GM18519 (cell line): ENCODE measurements at regions not wholly inside any gene's neighbourhood (a gene's known extent, or its start where the extent isn't known, plus 50 kb on each side); places are given as distances from the start of the nearest gene placed in this dataset.

ENCODE experiments used
- ATAC-seq: cut with Tn5 transposase; IDR thresholded peaks from one replicate; pipeline ENCODE4 v1.9.1; 2021; ENCODE audit warnings: mild to moderate bottlenecking, moderate library complexity; ENCODE audit not compliant: unreplicated experiment, low FRiP score

- ATAC-seq = no peak
These were observed 56.0 kb downstream of the EN1 start for GRCh38 chr2:118791483-118791882.

- ATAC-seq = no peak
These were observed 60.7 kb downstream of the EN1 start for GRCh38 chr2:118786746-118787145.

- no peak for ATAC-seq
These were observed 62.6 kb downstream of the EN1 start for GRCh38 chr2:118784860-118785259.

GRCh38 chr2:118779362-118779761 is 68.1 kb downstream of the EN1 start:
- ATAC-seq = no peak

GRCh38 chr2:118774458-118775133 is 72.9 kb downstream of the EN1 start:
- ATAC-seq = no peak

- no peak for ATAC-seq
These were observed 73.6 kb downstream of the EN1 start for GRCh38 chr2:118773826-118774225.

GRCh38 chr2:118772487-118773200 is 74.8 kb downstream of the EN1 start:
- ATAC-seq = no peak

- ATAC-seq = no peak
These were observed 77.6 kb downstream of the EN1 start for GRCh38 chr2:118769707-118770400.

- ATAC-seq = no peak
These were observed 80.6 kb downstream of the EN1 start for GRCh38 chr2:118766871-118767270.

- no peak for ATAC-seq
These were observed 82.6 kb downstream of the EN1 start for GRCh38 chr2:118764855-118765254.

GRCh38 chr2:118763797-118764196 is 83.7 kb downstream of the EN1 start:
- no peak for ATAC-seq

GRCh38 chr2:118762290-118762689 is 85.2 kb downstream of the EN1 start:
- ATAC-seq = no peak

- ATAC-seq = no peak
These were observed 85.7 kb downstream of the EN1 start for GRCh38 chr2:118761771-118762170.

GRCh38 chr2:118755901-118756300 is 91.5 kb downstream of the EN1 start:
- ATAC-seq = no peak

- no peak for ATAC-seq
These were observed 92.1 kb downstream of the EN1 start for GRCh38 chr2:118755384-118755783.

- no peak for ATAC-seq
These were observed 94.6 kb downstream of the EN1 start for GRCh38 chr2:118752762-118753429.

- no peak for ATAC-seq
These were observed 96.4 kb downstream of the EN1 start for GRCh38 chr2:118750959-118751565.

GRCh38 chr2:118748245-118748885 is 99.1 kb downstream of the EN1 start:
- no peak for ATAC-seq

- no peak for ATAC-seq
These were observed 99.8 kb downstream of the EN1 start for GRCh38 chr2:118747637-118748036.

- no peak for ATAC-seq
These were observed 100.4 kb downstream of the EN1 start for GRCh38 chr2:118747066-118747465.
